GM13977 (cell line): ENCODE measurements at regions not wholly inside any gene's neighbourhood (a gene's known extent, or its start where the extent isn't known, plus 50 kb on each side); places are given as distances from the start of the nearest gene placed in this dataset.

Experiments
- DNase-seq: peaks from one replicate; pipeline ENCODE4 v3.0.0; 2012; ENCODE audit warnings: low spot score
- in situ Hi-C: fragments of 300-500 bp; cut with MboI; formaldehyde crosslinking; loops from one replicate; pipeline ENCODE4 v1.12.0; 2022; ENCODE audit warnings: low sequenced_read_pairs, low pct_unique_long_range_greater_than_20kb, mixed read lengths, inconsistent platforms; ENCODE audit not compliant: unreplicated experiment
- TF ChIP-seq, protein P1 (sequence below): IDR thresholded peaks from 2 replicates; pipeline ENCODE4 v1.5.1; 2012; ENCODE audit warnings: mild to moderate bottlenecking, control low read depth; ENCODE audit not compliant: insufficient read depth; ENCODE audit errors: extremely low read depth, missing control alignments

DNA sequence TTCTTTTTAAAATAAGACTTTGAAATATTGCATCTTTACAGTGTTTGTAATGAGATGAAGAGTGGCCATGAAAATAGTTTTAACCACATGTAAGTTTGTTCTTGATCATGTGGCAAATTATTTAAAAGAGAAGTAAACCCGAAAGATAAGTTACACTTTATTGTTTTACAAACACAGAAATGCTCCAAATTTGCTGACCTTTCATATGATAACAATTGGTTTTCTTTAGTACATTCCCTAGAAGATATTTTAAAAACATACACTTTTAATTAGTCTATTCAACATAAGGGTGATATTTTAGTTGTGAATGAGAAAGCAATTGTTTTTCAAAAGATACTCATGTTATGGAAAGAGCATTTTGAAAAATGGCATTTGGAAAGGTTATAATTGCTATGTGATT, 287.7 kb downstream of the PSAT1 start:
- TF ChIP-seq, protein P1, sequence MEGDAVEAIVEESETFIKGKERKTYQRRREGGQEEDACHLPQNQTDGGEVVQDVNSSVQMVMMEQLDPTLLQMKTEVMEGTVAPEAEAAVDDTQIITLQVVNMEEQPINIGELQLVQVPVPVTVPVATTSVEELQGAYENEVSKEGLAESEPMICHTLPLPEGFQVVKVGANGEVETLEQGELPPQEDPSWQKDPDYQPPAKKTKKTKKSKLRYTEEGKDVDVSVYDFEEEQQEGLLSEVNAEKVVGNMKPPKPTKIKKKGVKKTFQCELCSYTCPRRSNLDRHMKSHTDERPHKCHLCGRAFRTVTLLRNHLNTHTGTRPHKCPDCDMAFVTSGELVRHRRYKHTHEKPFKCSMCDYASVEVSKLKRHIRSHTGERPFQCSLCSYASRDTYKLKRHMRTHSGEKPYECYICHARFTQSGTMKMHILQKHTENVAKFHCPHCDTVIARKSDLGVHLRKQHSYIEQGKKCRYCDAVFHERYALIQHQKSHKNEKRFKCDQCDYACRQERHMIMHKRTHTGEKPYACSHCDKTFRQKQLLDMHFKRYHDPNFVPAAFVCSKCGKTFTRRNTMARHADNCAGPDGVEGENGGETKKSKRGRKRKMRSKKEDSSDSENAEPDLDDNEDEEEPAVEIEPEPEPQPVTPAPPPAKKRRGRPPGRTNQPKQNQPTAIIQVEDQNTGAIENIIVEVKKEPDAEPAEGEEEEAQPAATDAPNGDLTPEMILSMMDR, result no peak
- no peak for DNase-seq
- in situ Hi-C loops, result no loop called here

DNA sequence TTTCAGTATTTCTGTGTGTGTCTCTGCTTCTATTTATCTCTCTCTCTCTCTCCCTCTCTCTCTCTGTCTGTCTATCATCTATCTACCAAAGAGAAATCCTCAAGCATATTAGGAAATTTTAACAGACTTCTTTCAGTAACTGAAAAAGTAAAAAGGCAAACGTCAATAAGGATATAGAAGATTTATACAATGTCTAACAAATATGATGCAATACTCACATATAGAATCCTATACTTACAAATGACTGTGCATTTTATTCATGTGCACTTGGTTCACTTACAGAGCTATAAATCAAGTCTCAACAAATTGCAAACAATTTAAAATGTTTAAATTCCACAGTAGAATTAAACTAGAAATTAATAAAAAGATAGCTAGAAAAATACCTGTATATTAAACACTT, 289.0 kb downstream of the PSAT1 start:
- in situ Hi-C loops, result no loop called here
- no peak for DNase-seq
- TF ChIP-seq, protein P1, result no peak

DNA sequence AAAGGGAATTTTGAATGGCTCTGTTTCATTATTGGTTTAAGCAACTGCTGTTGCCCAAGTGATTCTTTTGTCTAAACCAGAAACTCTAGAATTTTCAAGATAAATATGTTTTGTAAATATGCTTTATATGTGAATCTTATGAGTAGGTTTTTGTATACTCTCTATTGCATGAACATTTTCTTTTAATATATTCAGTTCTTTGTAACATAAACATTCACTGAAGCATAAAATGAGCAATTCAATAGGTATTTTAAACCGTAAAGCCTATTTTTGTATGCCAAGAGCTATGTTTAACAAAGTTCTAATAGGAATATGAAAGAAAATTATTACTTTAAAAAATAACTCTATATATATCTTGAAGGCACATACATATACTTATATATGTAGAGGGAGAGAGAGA, 293.1 kb downstream of the PSAT1 start:
- no peak for DNase-seq

DNA sequence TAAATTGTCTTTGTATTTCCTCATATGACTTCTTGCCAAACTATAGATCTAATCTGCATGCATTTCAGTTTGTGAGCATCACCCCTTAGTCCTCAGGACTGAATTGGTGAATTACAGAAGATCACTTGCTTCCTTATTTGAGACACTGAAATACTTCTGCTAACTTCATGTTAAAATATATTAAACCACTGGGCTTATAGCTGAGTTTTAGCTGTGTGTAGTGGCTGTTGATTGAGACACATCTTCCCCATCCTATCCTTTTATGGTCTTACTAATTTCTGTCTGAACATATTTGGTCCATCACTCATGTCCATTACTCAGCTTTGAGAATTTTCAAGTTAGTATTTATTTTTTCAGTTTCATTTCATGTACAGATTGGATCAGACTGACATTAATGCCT, 295.9 kb downstream of the PSAT1 start:
- no peak for DNase-seq
- TF ChIP-seq, protein P1, result no peak
- in situ Hi-C loops, result no loop called here

More for the DNA sequence above, 293.1 kb downstream of the PSAT1 start:
- in situ Hi-C loops, result no loop called here
- TF ChIP-seq, protein P1, result no peak

DNA sequence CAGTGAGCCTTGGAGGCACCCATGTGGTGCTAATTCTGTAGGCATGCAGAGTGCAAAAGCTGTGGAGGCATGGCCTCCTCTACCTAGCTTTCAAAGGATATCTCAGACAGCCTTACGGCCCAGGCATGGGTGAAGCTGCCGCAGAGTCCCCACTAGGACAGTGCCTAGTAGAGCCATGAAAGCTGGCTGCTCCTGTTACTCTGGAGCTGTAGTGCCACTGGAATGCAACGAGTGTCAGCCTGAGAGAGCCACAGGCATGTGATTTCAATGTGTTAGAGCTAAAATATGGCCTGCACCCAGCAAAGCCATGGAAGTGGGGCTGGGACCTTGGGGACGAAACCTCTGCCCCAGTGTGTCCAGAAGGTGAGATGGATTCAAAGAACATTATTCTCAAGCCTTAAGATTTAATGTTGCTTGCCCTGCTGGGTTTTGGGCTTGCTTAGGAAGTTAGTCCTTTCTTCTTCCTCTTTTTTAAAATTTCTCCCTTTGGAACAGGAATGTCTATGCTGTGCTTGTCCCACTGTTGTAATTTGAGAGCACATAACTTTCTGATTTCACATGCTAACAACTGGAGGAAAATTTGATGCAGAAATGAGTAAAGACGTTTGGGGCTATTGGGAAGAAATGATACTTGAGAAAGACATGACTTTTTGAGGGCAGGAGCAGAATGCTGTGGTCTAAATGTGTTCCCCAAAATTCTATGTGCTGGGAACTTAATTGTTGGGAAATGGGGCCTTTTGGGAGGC, 298.4 kb downstream of the PSAT1 start:
- TF ChIP-seq, protein P1, result no peak
- DNase-seq, result no peak

DNA sequence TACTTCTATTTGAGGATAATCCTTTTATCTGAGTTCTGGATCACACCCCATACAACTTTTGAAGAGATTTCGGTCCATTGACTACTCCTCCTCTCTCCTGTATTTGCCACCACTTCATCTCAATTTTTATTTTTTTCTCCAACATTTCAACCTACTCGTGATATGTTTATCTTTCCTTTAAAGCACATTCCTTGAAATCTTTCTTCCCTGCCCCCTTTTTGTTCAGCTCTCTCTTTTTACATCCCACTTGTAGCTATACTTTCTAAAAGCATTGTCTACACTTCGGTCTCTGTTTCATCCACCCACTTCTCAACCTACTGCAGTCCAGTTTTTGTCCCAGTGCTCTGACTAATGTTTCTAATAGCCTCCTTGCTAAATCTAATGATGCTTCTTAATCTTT, 299.4 kb downstream of the PSAT1 start:
- TF ChIP-seq, protein P1, result no peak
- in situ Hi-C loops, result no loop called here
- DNase-seq, result no peak

More for the DNA sequence above, 298.4 kb downstream of the PSAT1 start:
- in situ Hi-C loops, result no loop called here

DNA sequence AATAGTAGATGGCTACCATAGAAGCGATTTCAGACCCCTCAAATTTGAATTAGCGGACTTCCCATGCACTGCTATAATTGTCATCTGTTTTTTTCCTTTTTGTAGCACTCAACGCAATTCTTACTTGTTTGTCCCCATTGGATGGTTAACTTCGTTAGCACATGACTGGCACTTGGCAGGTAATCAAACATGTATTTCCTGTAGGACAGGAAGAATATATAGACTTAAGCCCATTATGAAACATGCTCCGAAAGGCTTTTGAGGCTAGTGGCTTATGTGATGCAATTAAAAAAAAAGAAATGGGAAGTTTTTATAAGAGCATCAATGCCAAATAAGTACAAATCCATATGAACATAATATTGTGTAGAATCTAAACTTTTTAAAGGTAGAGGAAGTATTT, 301.2 kb downstream of the PSAT1 start:
- no peak for DNase-seq
- TF ChIP-seq, protein P1, result no peak
- in situ Hi-C loops, result no loop called here
